Urinary bladder (tissue), 3 donors: ENCODE measurements at regions not wholly inside any gene's neighbourhood (a gene's known extent, or its start where the extent isn't known, plus 50 kb on each side); places are given as distances from the start of the nearest gene placed in this dataset.

Source experiments
- DNase-seq: peaks from one replicate; pipeline ENCODE4 v3.0.0-alpha.2; 2015; ENCODE audit errors: extremely low spot score
- H3K27ac ChIP-seq: one replicate; pipeline ENCODE4 v1.5.1; 2013; ENCODE audit warnings: low read depth, mild to moderate bottlenecking, moderate library complexity
- H3K36me3 ChIP-seq: one replicate; pipeline ENCODE4 v1.6.1; 2013; ENCODE audit warnings: mild to moderate bottlenecking, moderate library complexity; ENCODE audit not compliant: insufficient read depth
- H3K4me1 ChIP-seq: one replicate; pipeline ENCODE4 v1.6.1; 2013; ENCODE audit warnings: mild to moderate bottlenecking, moderate library complexity; ENCODE audit not compliant: insufficient read depth
- H3K4me3 ChIP-seq: one replicate; pipeline ENCODE4 v1.5.1; 2013; ENCODE audit warnings: low read depth, low read length
- WGBS: extraction: QIAGEN DNeasy Blood & Tissue Kit; methylation state at CpG from one replicate; pipeline ENCODE4 v1.1.7; 2013; 5-methylcytosine and 5-hydroxymethylcytosine counted together
- donor health status: healthy with polysubstance abuse.
- donor health status: healthy.

DNA sequence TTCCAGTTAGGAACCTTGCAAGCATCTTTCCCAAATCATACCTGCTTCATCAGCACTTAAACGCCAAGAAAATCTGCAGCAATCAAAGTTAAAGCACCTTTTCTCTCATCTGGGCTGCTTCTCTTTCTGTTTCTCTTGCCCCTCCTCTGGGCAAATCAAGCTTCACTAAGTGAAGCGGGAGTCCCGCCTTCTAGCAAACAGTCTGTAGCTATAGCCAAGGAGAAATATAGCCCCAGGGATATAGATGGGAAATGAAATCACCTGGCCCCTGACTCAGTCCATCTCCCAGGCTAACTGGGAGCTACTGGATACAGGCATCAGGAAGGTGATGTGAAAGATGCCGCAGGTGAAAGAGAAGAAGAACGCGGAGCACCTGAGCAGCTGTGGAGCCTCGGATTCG is 481.9 kb downstream of the C6orf118 start:
- no peak for DNase-seq
- no peak overlapping the region for H3K27ac ChIP-seq
- H3K36me3 ChIP-seq = no peaks in the 10 kb centered on the region
- no peaks in the 10 kb centered on the region for H3K4me1 ChIP-seq
- no peak overlapping the region for H3K4me3 ChIP-seq
- 86% methylated on average over 8 of the region's 8 CpGs for WGBS

GRCh38 chr6:164826831-164827468 is 482.5 kb downstream of the C6orf118 start:
- no peaks in the 10 kb centered on the region for H3K36me3 ChIP-seq
- no peak for DNase-seq
- no peak overlapping the region for H3K4me3 ChIP-seq
- no peaks in the 10 kb centered on the region for H3K4me1 ChIP-seq
- 67% methylated on average over 11 of the region's 11 CpGs for WGBS
- no peak overlapping the region for H3K27ac ChIP-seq

- no peak for DNase-seq
- 87% methylated on average over 3 of the region's 3 CpGs for WGBS
- Histone ChIP-seq H3K4me1 (no peaks in the 10 kb centered on the region), H3K27ac (no peak overlapping the region), H3K4me3 (no peak overlapping the region), H3K36me3 (no peaks in the 10 kb centered on the region)
These were observed 484.0 kb downstream of the C6orf118 start for GRCh38 chr6:164825386-164825785.

GRCh38 chr6:164817662-164818061 is 491.7 kb downstream of the C6orf118 start:
- whole genome bisulfite sequencing = 92% methylated on average over 1 of the region's 1 CpG
- Histone ChIP-seq H3K27ac (no peak overlapping the region), H3K36me3 (no peaks in the 10 kb centered on the region), H3K4me3 (no peak overlapping the region), H3K4me1 (no peaks in the 10 kb centered on the region)
- DNase-seq = no peak

DNA sequence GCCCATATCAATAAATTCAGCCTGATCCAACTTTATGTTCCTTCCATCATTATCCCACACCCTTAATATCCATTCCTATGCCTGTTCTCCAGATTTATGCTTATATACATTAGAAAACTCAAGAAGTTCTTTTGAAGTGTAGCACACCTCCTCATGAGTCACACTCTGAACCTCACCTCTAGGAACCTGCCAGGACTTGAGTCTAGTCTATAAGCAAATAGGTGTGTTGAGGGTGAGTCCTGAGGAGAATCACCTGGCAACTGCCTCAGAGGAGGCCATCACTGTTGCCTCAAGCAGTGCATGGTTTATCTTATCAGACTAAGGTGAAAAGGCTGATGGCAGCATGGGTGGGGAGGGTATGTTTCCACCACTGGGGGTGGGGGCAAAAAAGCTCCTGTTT is 496.7 kb downstream of the C6orf118 start:
- Histone ChIP-seq H3K4me3 (no peak overlapping the region), H3K4me1 (no peaks in the 10 kb centered on the region), H3K27ac (no peak overlapping the region), H3K36me3 (no peaks in the 10 kb centered on the region)
- DNase-seq = no peak

DNA sequence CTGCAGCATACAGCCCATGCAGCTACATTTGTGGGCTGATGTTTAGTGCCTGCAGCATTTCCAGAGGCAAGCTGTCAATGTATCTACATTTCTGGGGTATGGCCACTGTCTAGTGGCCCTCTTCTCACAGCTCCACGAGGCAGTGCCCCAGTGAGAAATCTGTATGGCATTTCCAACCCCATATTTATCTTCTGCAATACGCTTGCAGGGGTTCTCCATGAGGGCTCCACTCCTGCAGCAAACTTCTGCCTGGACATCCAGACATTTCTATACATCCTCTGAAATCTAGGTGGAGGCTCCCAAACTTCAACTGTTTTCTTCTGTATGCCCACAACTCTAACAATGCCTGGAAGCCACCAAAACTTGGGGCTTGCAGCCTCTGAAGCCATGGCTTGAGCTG is 502.3 kb downstream of the C6orf118 start:
- H3K4me3 ChIP-seq = no peak overlapping the region
- 58% methylated on average over 2 of the region's 2 CpGs for WGBS
- H3K36me3 ChIP-seq = no peaks in the 10 kb centered on the region
- H3K4me1 ChIP-seq = no peaks in the 10 kb centered on the region
- DNase-seq = no peak
- no peak overlapping the region for H3K27ac ChIP-seq

- 66% methylated on average over 9 of the region's 9 CpGs for WGBS
- no peak for DNase-seq
- no peak overlapping the region for H3K4me3 ChIP-seq
- H3K36me3 ChIP-seq = no peaks in the 10 kb centered on the region
- no peaks in the 10 kb centered on the region for H3K4me1 ChIP-seq
- H3K27ac ChIP-seq = no peak overlapping the region
These were observed 514.2 kb downstream of the C6orf118 start for GRCh38 chr6:164795056-164795815.

DNA sequence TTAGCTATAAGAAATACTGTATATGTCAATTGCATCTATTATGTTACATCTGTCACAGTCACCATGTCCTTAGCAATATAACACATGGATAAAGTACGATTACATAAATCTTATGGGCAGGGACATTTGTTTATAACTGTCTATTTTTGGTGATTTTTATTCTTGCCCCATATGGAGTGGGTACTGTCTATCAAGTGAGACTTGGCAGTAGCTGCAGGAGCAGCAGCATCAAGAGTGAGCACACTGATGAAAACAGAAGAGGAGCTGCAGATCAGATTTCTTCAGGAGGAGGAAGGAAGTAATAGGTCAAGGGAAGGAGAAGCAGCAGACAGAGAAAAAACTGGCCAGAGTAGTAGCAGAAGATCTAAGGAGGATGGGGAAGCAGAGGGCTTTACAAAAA is 516.7 kb downstream of the C6orf118 start:
- no peaks in the 10 kb centered on the region for H3K4me1 ChIP-seq
- H3K27ac ChIP-seq = no peak overlapping the region
- no peak overlapping the region for H3K4me3 ChIP-seq
- 68% methylated on average over 1 of the region's 1 CpG for WGBS
- H3K36me3 ChIP-seq = no peaks in the 10 kb centered on the region
- DNase-seq = no peak

DNA sequence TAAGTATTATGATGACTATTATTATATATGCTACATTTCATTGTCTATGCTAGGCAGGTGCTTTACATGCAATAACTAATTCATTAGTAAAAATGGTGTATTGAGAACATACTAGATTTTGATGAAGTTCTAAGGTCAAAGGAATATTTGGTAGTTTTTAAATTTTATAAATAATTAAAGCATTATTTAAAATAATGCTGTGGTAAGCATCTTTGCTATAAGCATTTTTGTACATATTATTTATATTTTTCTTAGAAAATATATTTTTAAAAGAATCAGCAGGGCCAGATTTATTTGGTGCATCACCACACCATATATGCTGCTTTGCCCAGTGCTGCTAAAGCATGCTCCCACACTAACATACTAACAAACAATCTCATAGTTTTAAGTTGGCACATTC is 517.9 kb downstream of the C6orf118 start:
- Histone ChIP-seq H3K36me3 (no peaks in the 10 kb centered on the region), H3K4me3 (no peak overlapping the region), H3K27ac (no peak overlapping the region), H3K4me1 (no peaks in the 10 kb centered on the region)
- no peak for DNase-seq

DNA sequence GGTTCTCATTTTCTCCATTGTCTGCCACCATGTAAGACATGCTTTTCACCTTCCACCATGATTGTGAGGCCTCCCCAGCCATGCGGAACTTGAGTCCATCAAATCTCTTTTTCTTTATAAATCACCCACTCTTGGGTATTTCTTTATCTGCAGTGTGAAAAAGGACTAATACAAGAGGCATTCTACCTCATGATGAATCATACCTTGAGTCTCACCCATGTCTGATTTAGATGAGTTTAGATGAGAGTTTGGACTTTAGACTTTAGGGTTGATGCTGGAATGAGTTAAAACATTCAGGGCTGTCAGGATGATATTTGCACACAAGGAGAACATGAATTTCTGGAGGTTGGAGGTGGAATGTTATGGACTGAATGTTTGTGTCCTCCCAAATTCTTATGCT is 545.6 kb downstream of the C6orf118 start:
- Histone ChIP-seq H3K4me1 (no peaks in the 10 kb centered on the region), H3K36me3 (no peaks in the 10 kb centered on the region), H3K4me3 (no peak overlapping the region), H3K27ac (no peak overlapping the region)
- WGBS = 95% methylated on average over 1 of the region's 1 CpG
- DNase-seq = no peak

- H3K27ac ChIP-seq = no peak overlapping the region
- 88% methylated on average over 2 of the region's 2 CpGs for WGBS
- no peaks in the 10 kb centered on the region for H3K4me1 ChIP-seq
- no peaks in the 10 kb centered on the region for H3K36me3 ChIP-seq
- H3K4me3 ChIP-seq = no peak overlapping the region
- no peak for DNase-seq
These were observed 552.0 kb downstream of the C6orf118 start for GRCh38 chr6:164757451-164757850.

DNA sequence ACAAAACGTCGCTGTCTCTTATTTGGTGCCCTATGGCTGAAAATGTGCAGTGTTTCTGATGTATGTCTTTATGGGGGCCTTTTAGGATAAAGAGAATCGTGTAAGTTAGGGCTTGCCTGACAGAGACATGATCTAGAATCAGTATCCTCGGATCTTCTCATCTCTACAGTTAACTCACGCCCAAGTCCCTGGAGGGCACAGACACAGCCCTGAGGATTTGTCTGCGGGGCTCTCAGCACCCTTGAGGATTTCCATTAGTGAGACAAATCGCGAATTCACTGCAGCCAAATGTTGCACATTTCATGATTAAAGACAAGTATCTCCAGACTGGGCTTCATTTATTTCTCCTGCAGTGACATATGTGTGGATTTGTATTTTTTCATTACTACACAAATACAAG is 552.7 kb downstream of the C6orf118 start:
- 69% methylated on average over 8 of the region's 8 CpGs for WGBS
- no peak for DNase-seq
- no peak overlapping the region for H3K27ac ChIP-seq
- no peak overlapping the region for H3K4me3 ChIP-seq
- H3K36me3 ChIP-seq = no peaks in the 10 kb centered on the region
- H3K4me1 ChIP-seq = no peaks in the 10 kb centered on the region

DNA sequence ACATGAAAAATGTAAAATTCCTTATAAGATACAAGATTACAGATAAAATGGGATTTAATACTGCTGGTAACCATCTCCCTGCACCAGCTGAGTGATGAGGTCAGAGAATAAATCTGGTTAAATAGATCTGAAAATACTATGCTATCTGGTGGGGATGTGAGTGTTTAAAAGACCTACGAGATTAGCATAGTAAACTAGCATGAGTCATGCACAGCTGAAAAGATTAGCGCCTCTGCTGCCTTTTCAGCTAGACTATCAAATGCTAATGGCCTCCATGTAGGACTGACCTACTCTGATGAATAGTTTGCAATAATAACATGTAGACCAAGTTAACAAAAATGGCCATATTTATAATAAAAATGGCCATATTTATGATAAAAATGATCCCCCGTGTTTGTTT is 553.3 kb downstream of the C6orf118 start:
- DNase-seq = no peak
- Histone ChIP-seq H3K36me3 (no peaks in the 10 kb centered on the region), H3K27ac (no peak overlapping the region), H3K4me1 (no peaks in the 10 kb centered on the region), H3K4me3 (no peak overlapping the region)
- WGBS = 64% methylated on average over 3 of the region's 3 CpGs

GRCh38 chr6:164753517-164753916 is 555.9 kb downstream of the C6orf118 start:
- Histone ChIP-seq H3K4me3 (no peak overlapping the region), H3K27ac (no peak overlapping the region), H3K4me1 (no peaks in the 10 kb centered on the region), H3K36me3 (no peaks in the 10 kb centered on the region)
- DNase-seq = no peak
